ENCODE measurements at regions not wholly inside any gene's neighbourhood (a gene's known extent, or its start where the extent isn't known, plus 50 kb on each side); places are given as distances from the start of the nearest gene placed in this dataset.

GRCh38 chr2:7225848-7226247, 308.6 kb downstream of the RNF144A start:
- DNase-seq = no peak

GRCh38 chr2:7226501-7226900, 309.3 kb downstream of the RNF144A start:
- DNase-seq = no peak

- no peak for DNase-seq
Measured at GRCh38 chr2:7233126-7233525, 315.9 kb downstream of the RNF144A start.

- no peak for DNase-seq
Measured at GRCh38 chr2:7237466-7237865, 320.3 kb downstream of the RNF144A start.

GRCh38 chr2:7239078-7239477, 321.9 kb downstream of the RNF144A start:
- DNase-seq = no peak

- no peak for DNase-seq
Measured at GRCh38 chr2:7241041-7241745, 324.0 kb downstream of the RNF144A start.

GRCh38 chr2:7242189-7242867, 325.1 kb downstream of the RNF144A start:
- DNase-seq = no peak

GRCh38 chr2:7243276-7243675, 326.1 kb downstream of the RNF144A start:
- no peak for DNase-seq

- no peak for DNase-seq
Measured at GRCh38 chr2:7256377-7256776, 339.2 kb downstream of the RNF144A start.

- no peak for DNase-seq
Measured at GRCh38 chr2:7262727-7263126, 345.5 kb downstream of the RNF144A start.

GRCh38 chr2:7264791-7265190, 347.6 kb downstream of the RNF144A start:
- DNase-seq = peak; percentile 16 to 51

GRCh38 chr2:7265286-7265685, 348.1 kb downstream of the RNF144A start:
- DNase-seq = peak; percentile 18 to 32

- no peak for DNase-seq
Measured at GRCh38 chr2:7269106-7269643, 352.0 kb downstream of the RNF144A start.

GRCh38 chr2:7270011-7270431, 352.8 kb downstream of the RNF144A start:
- DNase-seq = peak; percentile 88 to 95

- no peak for DNase-seq
Measured at GRCh38 chr2:7272210-7272609, 355.0 kb downstream of the RNF144A start.

- DNase-seq = no peak
Measured at GRCh38 chr2:7278984-7279383, 361.8 kb downstream of the RNF144A start.

- no peak for DNase-seq
Measured at GRCh38 chr2:7279421-7279949, 362.3 kb downstream of the RNF144A start.

GRCh38 chr2:7280790-7281189, 363.6 kb downstream of the RNF144A start:
- DNase-seq = no peak

GRCh38 chr2:7281231-7282201, 364.3 kb downstream of the RNF144A start:
- DNase-seq = no peak

GRCh38 chr2:7286120-7286519, 368.9 kb downstream of the RNF144A start:
- DNase-seq = no peak

GRCh38 chr2:7288484-7288883, 371.3 kb downstream of the RNF144A start:
- no peak for DNase-seq

- DNase-seq = no peak
Measured at GRCh38 chr2:7289697-7290096, 372.5 kb downstream of the RNF144A start.

- DNase-seq = no peak
Measured at GRCh38 chr2:7292154-7292691, 375.0 kb downstream of the RNF144A start.
